HG03432 (cell line): ENCODE measurements at regions not wholly inside any gene's neighbourhood (a gene's known extent, or its start where the extent isn't known, plus 50 kb on each side); places are given as distances from the start of the nearest gene placed in this dataset.
A peak's percentile ranks its signal among the peaks of the same experiment; 100 is the strongest.
"Not testable (repeated sequence)": the region's sequence is repeated elsewhere in the genome, so short reads cannot be mapped to it uniquely, and the experiment has no call there.

Source experiments
- ATAC-seq: cut with Tn5 transposase; IDR thresholded peaks from one replicate; pipeline ENCODE4 v1.9.1; 2021; ENCODE audit warnings: mild to moderate bottlenecking, moderate library complexity; ENCODE audit not compliant: unreplicated experiment

GRCh38 chrX:147228153-147228552 is 413.6 kb upstream of the CXorf51A start:
- peak; percentile 45 for ATAC-seq

DNA sequence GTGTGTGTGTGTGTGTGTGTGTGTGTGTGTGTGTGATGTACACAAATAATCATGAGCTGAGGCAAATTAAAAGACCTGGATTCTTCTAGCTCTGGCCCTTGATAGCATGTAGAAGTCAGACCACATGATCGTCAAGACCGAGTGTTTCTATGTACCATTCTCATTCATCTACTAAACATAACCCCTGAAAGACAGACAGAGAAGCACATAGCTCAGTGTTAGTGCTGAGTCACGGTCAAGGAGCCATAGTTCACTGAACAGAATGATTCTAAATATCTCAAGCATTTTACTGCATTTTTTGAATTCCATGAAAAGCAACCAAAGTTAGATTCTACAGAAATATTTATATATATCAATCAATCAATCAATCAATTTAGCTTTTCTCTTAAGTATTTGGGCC is 412.3 kb upstream of the CXorf51A start:
- ATAC-seq = no peak

DNA sequence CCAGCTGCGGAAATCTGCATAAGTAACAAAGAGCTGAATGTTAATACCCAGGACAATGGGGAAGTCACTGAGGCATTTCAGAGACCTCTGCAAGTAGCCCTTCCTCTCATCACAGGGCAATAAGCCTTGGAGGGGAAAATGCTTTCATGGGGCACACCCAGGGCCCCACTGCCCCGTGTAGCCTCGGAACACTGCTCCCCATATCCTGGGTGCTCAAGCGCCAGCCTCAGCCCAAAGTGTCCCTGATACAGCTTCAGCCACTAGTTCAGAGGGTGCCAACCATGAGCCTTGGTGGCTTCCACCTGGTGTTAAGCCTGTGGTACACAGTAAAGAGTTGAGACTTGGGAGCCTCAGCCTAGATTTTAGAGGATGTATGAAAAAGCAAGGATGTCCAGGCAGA is 402.8 kb upstream of the CXorf51A start:
- ATAC-seq = no peak

DNA sequence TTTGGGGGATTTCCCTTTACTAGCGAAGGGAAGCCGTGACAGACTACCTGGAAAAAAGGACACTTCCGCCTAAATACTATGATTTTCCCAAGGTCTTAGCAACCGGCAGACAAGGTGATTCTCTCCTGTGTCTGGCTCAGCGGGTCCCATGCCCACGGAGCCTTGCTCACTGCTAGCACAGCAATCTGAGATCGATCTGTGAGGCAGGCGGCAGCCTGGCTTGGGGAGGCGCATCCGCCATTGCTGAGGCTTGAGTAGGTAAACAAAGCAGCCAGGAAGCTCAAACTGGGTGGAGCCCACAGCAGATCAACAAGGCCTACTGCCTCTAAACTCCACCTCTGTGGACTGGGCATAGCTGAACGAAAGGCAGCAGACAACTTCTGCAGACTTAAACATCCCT is 385.9 kb upstream of the CXorf51A start:
- not testable (repeated sequence) for ATAC-seq

DNA sequence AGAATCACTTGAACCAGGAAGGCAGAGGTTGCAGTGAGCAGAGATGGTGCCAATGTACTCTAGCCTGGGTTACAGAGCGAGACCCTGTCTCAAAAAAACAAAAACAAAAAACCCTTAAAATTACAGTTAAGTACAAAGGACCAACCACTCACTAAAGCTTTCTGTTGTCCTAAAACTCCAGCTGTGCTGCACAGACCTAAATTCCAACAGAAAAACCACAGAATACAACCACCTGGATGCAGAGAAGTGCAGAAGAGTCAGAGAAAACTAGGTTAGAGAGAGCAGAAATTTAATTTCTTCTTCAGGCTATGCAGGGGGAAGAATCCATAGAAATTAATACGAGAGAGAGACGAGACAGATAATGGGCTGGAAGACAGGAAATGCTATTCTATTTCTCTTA is 376.8 kb upstream of the CXorf51A start:
- ATAC-seq = no peak

GRCh38 chrX:147183161-147183560 is 368.6 kb upstream of the CXorf51A start:
- ATAC-seq = no peak

DNA sequence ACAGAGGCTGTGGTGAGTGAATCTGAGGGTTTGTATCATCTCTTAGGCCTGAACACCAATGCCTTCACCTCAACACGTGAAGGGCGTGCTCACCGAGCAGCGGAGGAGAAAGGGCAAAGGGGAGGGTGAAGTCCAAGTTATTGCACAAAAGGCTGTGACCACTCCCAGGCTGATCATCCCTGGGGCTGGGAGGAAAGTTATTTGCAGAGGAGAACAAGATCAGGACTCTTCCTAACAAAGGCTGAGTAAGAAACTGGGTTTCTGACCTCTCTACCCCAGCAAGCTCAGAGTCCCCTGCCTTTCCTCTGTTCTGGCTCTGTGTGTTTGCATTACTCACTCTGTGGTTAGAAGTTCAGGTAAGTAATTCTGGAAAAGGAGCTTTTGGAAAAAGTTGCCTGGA is 366.3 kb upstream of the CXorf51A start:
- ATAC-seq = no peak

GRCh38 chrX:147179625-147180024 is 365.1 kb upstream of the CXorf51A start:
- no peak for ATAC-seq

- no peak for ATAC-seq
These were observed 360.0 kb upstream of the CXorf51A start for GRCh38 chrX:147174591-147174990.

- ATAC-seq = no peak
These were observed 359.1 kb upstream of the CXorf51A start for GRCh38 chrX:147173594-147173993.

DNA sequence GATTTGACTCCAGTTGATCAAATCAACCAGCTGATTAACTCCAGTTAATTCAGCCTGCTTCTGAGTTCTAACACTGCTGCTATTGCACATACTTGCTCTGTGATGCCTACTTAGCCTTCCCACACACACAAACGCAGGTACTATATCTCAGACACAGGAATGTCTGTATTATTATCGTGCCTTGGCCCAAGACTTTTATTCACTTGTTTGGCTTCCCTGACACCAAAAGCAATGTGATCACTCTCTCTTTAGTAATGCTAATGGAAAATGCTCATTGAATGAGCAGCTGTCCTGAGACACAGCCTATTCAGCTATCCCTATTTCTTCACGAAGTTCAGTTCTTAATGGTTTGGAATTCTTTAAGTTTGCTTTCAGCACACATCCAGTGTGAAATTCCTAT is 356.4 kb upstream of the CXorf51A start:
- no peak for ATAC-seq
